HL-60 (cell line): ENCODE measurements at regions not wholly inside any gene's neighbourhood (a gene's known extent, or its start where the extent isn't known, plus 50 kb on each side); places are given as distances from the start of the nearest gene placed in this dataset.
"Not testable (repeated sequence)": the region's sequence is repeated elsewhere in the genome, so short reads cannot be mapped to it uniquely, and the experiment has no call there.

Source experiments
- GABPA ChIP-seq: IDR thresholded peaks from 2 replicates; pipeline ENCODE4 v1.6.1; 2012; ENCODE audit warnings: low read depth
- POLR2AphosphoS5 ChIP-seq: IDR thresholded peaks from 2 replicates; pipeline ENCODE4 v1.6.1; 2012; ENCODE audit warnings: low read depth
- TF ChIP-seq, protein P1 (sequence below): IDR thresholded peaks from one replicate; pipeline ENCODE4 v1.5.1; 2011; ENCODE audit warnings: low read length, control low read depth, inconsistent platforms; ENCODE audit not compliant: insufficient read depth
- TF ChIP-seq, protein P2 (sequence below): IDR thresholded peaks from 2 replicates; pipeline ENCODE4 v1.6.1; 2012; ENCODE audit warnings: low read depth; ENCODE audit not compliant: insufficient replicate concordance

- TF ChIP-seq, protein P1, sequence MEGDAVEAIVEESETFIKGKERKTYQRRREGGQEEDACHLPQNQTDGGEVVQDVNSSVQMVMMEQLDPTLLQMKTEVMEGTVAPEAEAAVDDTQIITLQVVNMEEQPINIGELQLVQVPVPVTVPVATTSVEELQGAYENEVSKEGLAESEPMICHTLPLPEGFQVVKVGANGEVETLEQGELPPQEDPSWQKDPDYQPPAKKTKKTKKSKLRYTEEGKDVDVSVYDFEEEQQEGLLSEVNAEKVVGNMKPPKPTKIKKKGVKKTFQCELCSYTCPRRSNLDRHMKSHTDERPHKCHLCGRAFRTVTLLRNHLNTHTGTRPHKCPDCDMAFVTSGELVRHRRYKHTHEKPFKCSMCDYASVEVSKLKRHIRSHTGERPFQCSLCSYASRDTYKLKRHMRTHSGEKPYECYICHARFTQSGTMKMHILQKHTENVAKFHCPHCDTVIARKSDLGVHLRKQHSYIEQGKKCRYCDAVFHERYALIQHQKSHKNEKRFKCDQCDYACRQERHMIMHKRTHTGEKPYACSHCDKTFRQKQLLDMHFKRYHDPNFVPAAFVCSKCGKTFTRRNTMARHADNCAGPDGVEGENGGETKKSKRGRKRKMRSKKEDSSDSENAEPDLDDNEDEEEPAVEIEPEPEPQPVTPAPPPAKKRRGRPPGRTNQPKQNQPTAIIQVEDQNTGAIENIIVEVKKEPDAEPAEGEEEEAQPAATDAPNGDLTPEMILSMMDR: not testable (repeated sequence)
- not testable (repeated sequence) for TF ChIP-seq POLR2AphosphoS5, GABPA
- TF ChIP-seq, protein P2, sequence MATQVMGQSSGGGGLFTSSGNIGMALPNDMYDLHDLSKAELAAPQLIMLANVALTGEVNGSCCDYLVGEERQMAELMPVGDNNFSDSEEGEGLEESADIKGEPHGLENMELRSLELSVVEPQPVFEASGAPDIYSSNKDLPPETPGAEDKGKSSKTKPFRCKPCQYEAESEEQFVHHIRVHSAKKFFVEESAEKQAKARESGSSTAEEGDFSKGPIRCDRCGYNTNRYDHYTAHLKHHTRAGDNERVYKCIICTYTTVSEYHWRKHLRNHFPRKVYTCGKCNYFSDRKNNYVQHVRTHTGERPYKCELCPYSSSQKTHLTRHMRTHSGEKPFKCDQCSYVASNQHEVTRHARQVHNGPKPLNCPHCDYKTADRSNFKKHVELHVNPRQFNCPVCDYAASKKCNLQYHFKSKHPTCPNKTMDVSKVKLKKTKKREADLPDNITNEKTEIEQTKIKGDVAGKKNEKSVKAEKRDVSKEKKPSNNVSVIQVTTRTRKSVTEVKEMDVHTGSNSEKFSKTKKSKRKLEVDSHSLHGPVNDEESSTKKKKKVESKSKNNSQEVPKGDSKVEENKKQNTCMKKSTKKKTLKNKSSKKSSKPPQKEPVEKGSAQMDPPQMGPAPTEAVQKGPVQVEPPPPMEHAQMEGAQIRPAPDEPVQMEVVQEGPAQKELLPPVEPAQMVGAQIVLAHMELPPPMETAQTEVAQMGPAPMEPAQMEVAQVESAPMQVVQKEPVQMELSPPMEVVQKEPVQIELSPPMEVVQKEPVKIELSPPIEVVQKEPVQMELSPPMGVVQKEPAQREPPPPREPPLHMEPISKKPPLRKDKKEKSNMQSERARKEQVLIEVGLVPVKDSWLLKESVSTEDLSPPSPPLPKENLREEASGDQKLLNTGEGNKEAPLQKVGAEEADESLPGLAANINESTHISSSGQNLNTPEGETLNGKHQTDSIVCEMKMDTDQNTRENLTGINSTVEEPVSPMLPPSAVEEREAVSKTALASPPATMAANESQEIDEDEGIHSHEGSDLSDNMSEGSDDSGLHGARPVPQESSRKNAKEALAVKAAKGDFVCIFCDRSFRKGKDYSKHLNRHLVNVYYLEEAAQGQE: not testable (repeated sequence)
Measured at GRCh38 chr6:12554820-12555219, 161.7 kb upstream of the PHACTR1 start.
